ENCODE measurements at regions not wholly inside any gene's neighbourhood (a gene's known extent, or its start where the extent isn't known, plus 50 kb on each side); places are given as distances from the start of the nearest gene placed in this dataset.

DNA sequence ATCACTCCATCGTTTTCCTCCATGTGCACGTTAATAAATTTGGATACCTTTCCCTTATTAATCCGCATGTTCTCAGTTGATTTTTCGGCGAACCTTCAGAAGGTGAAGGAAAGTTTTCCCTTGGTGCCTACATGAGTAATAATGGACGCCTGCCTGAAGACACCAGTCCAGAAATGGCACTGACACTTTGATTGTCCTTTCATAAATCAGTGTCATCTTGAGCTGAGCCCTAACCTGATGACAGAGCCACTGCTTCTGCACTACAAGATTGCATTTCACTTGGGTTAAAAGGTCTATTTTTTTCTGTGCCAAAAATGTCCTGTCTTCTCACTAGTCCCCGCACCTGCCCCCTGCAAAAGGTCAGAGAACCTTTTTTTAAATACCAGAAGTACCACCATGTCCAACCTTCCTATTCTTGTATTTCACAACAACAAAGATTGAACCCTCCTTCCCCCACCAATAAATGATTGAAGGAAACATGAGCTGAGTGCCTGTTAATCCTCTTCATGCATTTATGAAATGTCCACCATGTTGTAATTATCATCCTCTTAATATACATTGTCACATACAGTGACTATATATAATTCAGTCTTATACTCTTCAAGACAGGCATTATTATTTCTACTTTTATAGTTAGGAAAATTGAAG is 219.9 kb upstream of the UBASH3B start:
- TF ChIP-seq, protein P1, sequence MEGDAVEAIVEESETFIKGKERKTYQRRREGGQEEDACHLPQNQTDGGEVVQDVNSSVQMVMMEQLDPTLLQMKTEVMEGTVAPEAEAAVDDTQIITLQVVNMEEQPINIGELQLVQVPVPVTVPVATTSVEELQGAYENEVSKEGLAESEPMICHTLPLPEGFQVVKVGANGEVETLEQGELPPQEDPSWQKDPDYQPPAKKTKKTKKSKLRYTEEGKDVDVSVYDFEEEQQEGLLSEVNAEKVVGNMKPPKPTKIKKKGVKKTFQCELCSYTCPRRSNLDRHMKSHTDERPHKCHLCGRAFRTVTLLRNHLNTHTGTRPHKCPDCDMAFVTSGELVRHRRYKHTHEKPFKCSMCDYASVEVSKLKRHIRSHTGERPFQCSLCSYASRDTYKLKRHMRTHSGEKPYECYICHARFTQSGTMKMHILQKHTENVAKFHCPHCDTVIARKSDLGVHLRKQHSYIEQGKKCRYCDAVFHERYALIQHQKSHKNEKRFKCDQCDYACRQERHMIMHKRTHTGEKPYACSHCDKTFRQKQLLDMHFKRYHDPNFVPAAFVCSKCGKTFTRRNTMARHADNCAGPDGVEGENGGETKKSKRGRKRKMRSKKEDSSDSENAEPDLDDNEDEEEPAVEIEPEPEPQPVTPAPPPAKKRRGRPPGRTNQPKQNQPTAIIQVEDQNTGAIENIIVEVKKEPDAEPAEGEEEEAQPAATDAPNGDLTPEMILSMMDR (IDR thresholded peaks at IDR 0.05), result no peak
- no peak for TF ChIP-seq POLR2A (IDR thresholded peaks at IDR 0.05)

All from body of pancreas (tissue), 4 donors.